Activated CD4-positive, alpha-beta T cell treated with anti-CD3 and anti-CD28 coated beads, Interleukin-2, amount 10 ng/mL, durations not matched to agents 7 days and 5 days (primary cell): ENCODE measurements at regions not wholly inside any gene's neighbourhood (a gene's known extent, or its start where the extent isn't known, plus 50 kb on each side); places are given as distances from the start of the nearest gene placed in this dataset.
"Not testable (repeated sequence)": the region's sequence is repeated elsewhere in the genome, so short reads cannot be mapped to it uniquely, and the experiment has no call there.

ENCODE experiments used
- CTCF ChIA-PET: fragments of 350-600 bp; sonication (Branson Sonifier 250); formaldehyde crosslinking; loops from one replicate; lab custom pipeline; 2021; ENCODE audit warnings: antibody characterized with exemption; lab: Charles Lee
- POLR2A ChIA-PET: fragments of 350-600 bp; sonication (Branson Sonifier 250); formaldehyde crosslinking; loops from one replicate; lab custom pipeline; 2021; ENCODE audit warnings: antibody characterized with exemption; lab: Charles Lee
- DNase-seq: peaks from one replicate; pipeline ENCODE4 v3.0.0-alpha.2; 2020
- H3K27ac Mint-ChIP-seq: one replicate; pipeline ENCODE4 v1.8.0; 2021; ENCODE audit warnings: mild to moderate bottlenecking, moderate library complexity, mixed read lengths
- H3K27me3 Mint-ChIP-seq: one replicate; pipeline ENCODE4 v1.8.0; 2021; ENCODE audit warnings: mixed read lengths
- H3K36me3 Mint-ChIP-seq: one replicate; pipeline ENCODE4 v1.8.0; 2021; ENCODE audit warnings: low read depth, mixed read lengths
- H3K4me1 Mint-ChIP-seq: one replicate; pipeline ENCODE4 v1.8.0; 2021; ENCODE audit warnings: mixed read lengths
- H3K4me3 Mint-ChIP-seq: one replicate; pipeline ENCODE4 v1.8.0; 2021; ENCODE audit warnings: mild to moderate bottlenecking, moderate library complexity, mixed read lengths
- H3K9me3 Mint-ChIP-seq: one replicate; pipeline ENCODE4 v1.8.0; 2021; ENCODE audit warnings: mixed read lengths

- Mint-ChIP-seq H3K36me3 (peaks cover 12% of the 10 kb centered on the region), H3K9me3 (peaks cover 71% of the 10 kb centered on the region)
- H3K4me3 Mint-ChIP-seq, CTCF ChIA-PET, DNase-seq, H3K27me3 Mint-ChIP-seq, H3K4me1 Mint-ChIP-seq, H3K27ac Mint-ChIP-seq, POLR2A ChIA-PET: not testable (repeated sequence)
Observed at GRCh38 chr22:11613081-11613897, 3914.7 kb upstream of the OR11H1 start.

GRCh38 chr22:11613898-11614755 is 3913.9 kb upstream of the OR11H1 start:
- CTCF ChIA-PET = no interaction called here
- no peak overlapping the region for H3K27ac Mint-ChIP-seq
- peaks cover 12% of the 10 kb centered on the region for H3K36me3 Mint-ChIP-seq
- no peak for DNase-seq
- no peak overlapping the region for H3K4me3 Mint-ChIP-seq
- H3K4me1 Mint-ChIP-seq = no peaks in the 10 kb centered on the region
- POLR2A ChIA-PET = no interaction called here
- H3K9me3 Mint-ChIP-seq = peaks cover 71% of the 10 kb centered on the region
- H3K27me3 Mint-ChIP-seq = no peaks in the 10 kb centered on the region

GRCh38 chr22:11614798-11615433 is 3913.1 kb upstream of the OR11H1 start:
- POLR2A ChIA-PET, H3K27me3 Mint-ChIP-seq, H3K4me3 Mint-ChIP-seq, CTCF ChIA-PET, H3K27ac Mint-ChIP-seq, DNase-seq, H3K4me1 Mint-ChIP-seq: not testable (repeated sequence)
- peaks cover 77% of the 10 kb centered on the region for H3K9me3 Mint-ChIP-seq
- peaks cover 18% of the 10 kb centered on the region for H3K36me3 Mint-ChIP-seq

- H3K36me3 Mint-ChIP-seq = peaks cover 19% of the 10 kb centered on the region
- H3K4me3 Mint-ChIP-seq = no peak overlapping the region
- ChIA-PET POLR2A (no interaction called here), CTCF (no interaction called here)
- DNase-seq = no peak
- no peak overlapping the region for H3K27ac Mint-ChIP-seq
- H3K27me3 Mint-ChIP-seq = no peaks in the 10 kb centered on the region
- no peaks in the 10 kb centered on the region for H3K4me1 Mint-ChIP-seq
- H3K9me3 Mint-ChIP-seq = peaks cover 79% of the 10 kb centered on the region
Observed at GRCh38 chr22:11616811-11617210, 3911.2 kb upstream of the OR11H1 start.

GRCh38 chr22:11618322-11618662 is 3909.7 kb upstream of the OR11H1 start:
- DNase-seq, H3K4me3 Mint-ChIP-seq, H3K4me1 Mint-ChIP-seq, H3K27ac Mint-ChIP-seq, H3K27me3 Mint-ChIP-seq, POLR2A ChIA-PET, CTCF ChIA-PET: not testable (repeated sequence)
- Mint-ChIP-seq H3K9me3 (peaks cover 71% of the 10 kb centered on the region), H3K36me3 (peaks cover 19% of the 10 kb centered on the region)

- Mint-ChIP-seq H3K9me3 (peaks cover 72% of the 10 kb centered on the region), H3K36me3 (peaks cover 19% of the 10 kb centered on the region)
- H3K4me3 Mint-ChIP-seq, POLR2A ChIA-PET, DNase-seq, H3K27ac Mint-ChIP-seq, CTCF ChIA-PET, H3K4me1 Mint-ChIP-seq, H3K27me3 Mint-ChIP-seq: not testable (repeated sequence)
Observed at GRCh38 chr22:11618688-11619087, 3909.3 kb upstream of the OR11H1 start.

- H3K4me3 Mint-ChIP-seq, H3K27ac Mint-ChIP-seq, H3K4me1 Mint-ChIP-seq, DNase-seq, H3K27me3 Mint-ChIP-seq, CTCF ChIA-PET, POLR2A ChIA-PET: not testable (repeated sequence)
- Mint-ChIP-seq H3K9me3 (peaks cover 71% of the 10 kb centered on the region), H3K36me3 (peaks cover 14% of the 10 kb centered on the region)
Observed at GRCh38 chr22:11620921-11621762, 3906.8 kb upstream of the OR11H1 start.

GRCh38 chr22:11622774-11623173 is 3905.2 kb upstream of the OR11H1 start:
- H3K27ac Mint-ChIP-seq, H3K4me1 Mint-ChIP-seq, H3K27me3 Mint-ChIP-seq, H3K36me3 Mint-ChIP-seq, CTCF ChIA-PET, POLR2A ChIA-PET, H3K4me3 Mint-ChIP-seq, DNase-seq: not testable (repeated sequence)
- peaks cover 63% of the 10 kb centered on the region for H3K9me3 Mint-ChIP-seq

GRCh38 chr22:11625711-11626421 is 3902.1 kb upstream of the OR11H1 start:
- POLR2A ChIA-PET, H3K27ac Mint-ChIP-seq, H3K27me3 Mint-ChIP-seq, H3K4me1 Mint-ChIP-seq, H3K4me3 Mint-ChIP-seq, DNase-seq, CTCF ChIA-PET: not testable (repeated sequence)
- H3K9me3 Mint-ChIP-seq = peaks cover 54% of the 10 kb centered on the region
- H3K36me3 Mint-ChIP-seq = peaks cover 11% of the 10 kb centered on the region

GRCh38 chr22:11626422-11626773 is 3901.6 kb upstream of the OR11H1 start:
- Mint-ChIP-seq H3K4me3 (no peak overlapping the region), H3K4me1 (no peaks in the 10 kb centered on the region), H3K36me3 (peaks cover 11% of the 10 kb centered on the region), H3K9me3 (peaks cover 52% of the 10 kb centered on the region), H3K27ac (no peak overlapping the region), H3K27me3 (no peaks in the 10 kb centered on the region)
- ChIA-PET POLR2A (no interaction called here), CTCF (no interaction called here)
- DNase-seq = no peak

GRCh38 chr22:11627036-11627435 is 3901.0 kb upstream of the OR11H1 start:
- CTCF ChIA-PET, DNase-seq, H3K4me3 Mint-ChIP-seq, H3K4me1 Mint-ChIP-seq, POLR2A ChIA-PET, H3K27ac Mint-ChIP-seq, H3K27me3 Mint-ChIP-seq: not testable (repeated sequence)
- peaks cover 11% of the 10 kb centered on the region for H3K36me3 Mint-ChIP-seq
- H3K9me3 Mint-ChIP-seq = peaks cover 48% of the 10 kb centered on the region

GRCh38 chr22:11627436-11627797 is 3900.6 kb upstream of the OR11H1 start:
- Mint-ChIP-seq H3K4me3 (no peak overlapping the region), H3K9me3 (peaks cover 46% of the 10 kb centered on the region), H3K36me3 (peaks cover 11% of the 10 kb centered on the region), H3K27me3 (no peaks in the 10 kb centered on the region), H3K4me1 (no peaks in the 10 kb centered on the region), H3K27ac (no peak overlapping the region)
- POLR2A ChIA-PET = no interaction called here
- no peak for DNase-seq
- CTCF ChIA-PET = no interaction called here
